ENCODE measurements at regions not wholly inside any gene's neighbourhood (a gene's known extent, or its start where the extent isn't known, plus 50 kb on each side); places are given as distances from the start of the nearest gene placed in this dataset.

GRCh38 chr6:40642190-40642589, 55.0 kb upstream of the LRFN2 start:
- TF ChIP-seq, protein P1, sequence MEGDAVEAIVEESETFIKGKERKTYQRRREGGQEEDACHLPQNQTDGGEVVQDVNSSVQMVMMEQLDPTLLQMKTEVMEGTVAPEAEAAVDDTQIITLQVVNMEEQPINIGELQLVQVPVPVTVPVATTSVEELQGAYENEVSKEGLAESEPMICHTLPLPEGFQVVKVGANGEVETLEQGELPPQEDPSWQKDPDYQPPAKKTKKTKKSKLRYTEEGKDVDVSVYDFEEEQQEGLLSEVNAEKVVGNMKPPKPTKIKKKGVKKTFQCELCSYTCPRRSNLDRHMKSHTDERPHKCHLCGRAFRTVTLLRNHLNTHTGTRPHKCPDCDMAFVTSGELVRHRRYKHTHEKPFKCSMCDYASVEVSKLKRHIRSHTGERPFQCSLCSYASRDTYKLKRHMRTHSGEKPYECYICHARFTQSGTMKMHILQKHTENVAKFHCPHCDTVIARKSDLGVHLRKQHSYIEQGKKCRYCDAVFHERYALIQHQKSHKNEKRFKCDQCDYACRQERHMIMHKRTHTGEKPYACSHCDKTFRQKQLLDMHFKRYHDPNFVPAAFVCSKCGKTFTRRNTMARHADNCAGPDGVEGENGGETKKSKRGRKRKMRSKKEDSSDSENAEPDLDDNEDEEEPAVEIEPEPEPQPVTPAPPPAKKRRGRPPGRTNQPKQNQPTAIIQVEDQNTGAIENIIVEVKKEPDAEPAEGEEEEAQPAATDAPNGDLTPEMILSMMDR (IDR thresholded peaks at IDR 0.05; ENCODE audit: unreplicated experiment) = no peak
- Mint-ChIP-seq H3K27me3 (ENCODE audit: low read depth) (peaks cover 45% of the 10 kb centered on the region), H3K4me3 (no peak overlapping the region)

DNA sequence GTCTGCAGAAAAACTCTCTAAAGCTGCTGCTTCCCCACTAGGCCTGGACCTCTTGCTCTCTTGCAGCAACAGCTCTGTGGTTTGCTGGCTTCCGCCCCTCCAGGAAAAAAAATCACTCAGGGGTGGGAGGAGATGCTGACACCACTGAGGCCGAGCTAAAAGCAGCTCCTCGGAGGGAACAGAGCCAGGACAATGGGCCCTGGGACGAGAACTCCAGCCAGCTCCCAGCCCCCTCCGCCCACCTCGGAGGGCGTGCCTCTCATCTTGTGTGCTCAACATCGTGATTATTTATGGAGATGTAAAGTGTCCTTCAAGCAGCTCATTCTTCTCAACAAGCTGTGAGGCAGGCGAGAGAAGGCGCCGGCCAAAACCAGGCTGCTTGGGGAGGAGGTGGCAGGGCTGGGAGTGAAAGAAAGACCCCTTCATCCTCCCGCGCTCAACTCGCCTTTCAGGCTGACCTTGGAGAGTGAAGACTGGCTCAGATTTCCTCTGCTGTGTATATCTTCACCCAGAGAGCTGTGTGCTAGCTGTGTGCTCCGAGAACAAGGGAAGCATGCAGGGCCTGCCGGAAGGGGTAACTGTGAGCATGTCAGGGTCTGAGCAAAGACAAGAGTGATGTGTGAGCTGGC, 53.5 kb upstream of the LRFN2 start:
- no peaks in the 10 kb centered on the region for H3K36me3 Mint-ChIP-seq
- no peaks in the 10 kb centered on the region for H3K9me3 Mint-ChIP-seq
- H3K4me3 Mint-ChIP-seq = no peak overlapping the region
- H3K27ac Mint-ChIP-seq = no peak overlapping the region
- DNase-seq (ENCODE audit: low spot score in 2 of 2, unreplicated experiment in 2 of 2) = no peak
- TF ChIP-seq, protein P1 (IDR thresholded peaks at IDR 0.05; ENCODE audit: unreplicated experiment) = no peak
- H3K27me3 Mint-ChIP-seq (ENCODE audit: low read depth) = peaks cover 32% of the 10 kb centered on the region
- H3K4me1 Mint-ChIP-seq = no peaks in the 10 kb centered on the region

More at GRCh38 chr6:40642190-40642589, 55.0 kb upstream of the LRFN2 start:
- H3K9me3 Mint-ChIP-seq = no peaks in the 10 kb centered on the region
- no peaks in the 10 kb centered on the region for H3K36me3 Mint-ChIP-seq
- no peaks in the 10 kb centered on the region for H3K4me1 Mint-ChIP-seq
- no peak overlapping the region for H3K27ac Mint-ChIP-seq
- DNase-seq (ENCODE audit: low spot score in 2 of 2, unreplicated experiment in 2 of 2) = no peak
